ENCODE measurements at regions not wholly inside any gene's neighbourhood (a gene's known extent, or its start where the extent isn't known, plus 50 kb on each side); places are given as distances from the start of the nearest gene placed in this dataset.

GRCh38 chr22:49567899-49568750 is 259.5 kb downstream of the BRD1 start:
- no peak for DNase-seq (ENCODE audit: low read depth)

GRCh38 chr22:49566693-49567092 is 261.0 kb downstream of the BRD1 start:
- no peak for DNase-seq (ENCODE audit: low read depth)

GRCh38 chr22:49566141-49566541 is 261.5 kb downstream of the BRD1 start:
- DNase-seq (ENCODE audit: low read depth): no peak

- no peak for DNase-seq (ENCODE audit: low read depth)
These were observed 262.2 kb downstream of the BRD1 start for GRCh38 chr22:49565516-49565855.

- no peak for DNase-seq (ENCODE audit: low read depth)
These were observed 262.8 kb downstream of the BRD1 start for GRCh38 chr22:49564666-49565515.

GRCh38 chr22:49564054-49564453 is 263.6 kb downstream of the BRD1 start:
- no peak for DNase-seq (ENCODE audit: low read depth)

GRCh38 chr22:49562685-49563249 is 264.9 kb downstream of the BRD1 start:
- no peak for DNase-seq (ENCODE audit: low read depth)

- DNase-seq (ENCODE audit: low read depth): no peak
These were observed 265.7 kb downstream of the BRD1 start for GRCh38 chr22:49561976-49562375.

GRCh38 chr22:49561338-49561737 is 266.3 kb downstream of the BRD1 start:
- DNase-seq (ENCODE audit: low read depth): no peak

- DNase-seq (ENCODE audit: low read depth): no peak
These were observed 272.1 kb downstream of the BRD1 start for GRCh38 chr22:49555526-49555925.

GRCh38 chr22:49554741-49555140 is 272.9 kb downstream of the BRD1 start:
- DNase-seq (ENCODE audit: low read depth): no peak

- no peak for DNase-seq (ENCODE audit: low read depth)
These were observed 273.4 kb downstream of the BRD1 start for GRCh38 chr22:49554296-49554625.

- DNase-seq (ENCODE audit: low read depth): no peak
These were observed 274.0 kb downstream of the BRD1 start for GRCh38 chr22:49553518-49554295.

- no peak for DNase-seq (ENCODE audit: low read depth)
These were observed 274.6 kb downstream of the BRD1 start for GRCh38 chr22:49553076-49553475.

GRCh38 chr22:49551897-49552614 is 275.6 kb downstream of the BRD1 start:
- no peak for DNase-seq (ENCODE audit: low read depth)

GRCh38 chr22:49551446-49551845 is 276.2 kb downstream of the BRD1 start:
- no peak for DNase-seq (ENCODE audit: low read depth)

GRCh38 chr22:49550766-49551362 is 276.8 kb downstream of the BRD1 start:
- DNase-seq (ENCODE audit: low read depth): no peak

- DNase-seq (ENCODE audit: low read depth): no peak
These were observed 277.6 kb downstream of the BRD1 start for GRCh38 chr22:49550141-49550430.

- no peak for DNase-seq (ENCODE audit: low read depth)
These were observed 278.2 kb downstream of the BRD1 start for GRCh38 chr22:49549256-49550140.
